OCI-LY7 (cell line): ENCODE measurements at regions not wholly inside any gene's neighbourhood (a gene's known extent, or its start where the extent isn't known, plus 50 kb on each side); places are given as distances from the start of the nearest gene placed in this dataset.

ENCODE experiments used
- BruUV-seq: library from RNA; stranded (reverse); fragments of 400-500 nt; replicated peaks from 2 replicates; lab custom pipeline; 2021; lab: Mats Ljungman, UMichigan
- CTCF ChIA-PET: fragments of 300-600 bp; sonication (Branson Sonifier 250); formaldehyde crosslinking; loops from one replicate; lab custom pipeline; 2022; ENCODE audit warnings: antibody characterized with exemption; ENCODE audit not compliant: unreplicated experiment; lab: Charles Lee
- POLR2A ChIA-PET: fragments of 300-600 bp; sonication (Branson Sonifier 250); formaldehyde crosslinking; loops from one replicate; lab custom pipeline; 2022; ENCODE audit warnings: antibody characterized with exemption; lab: Charles Lee
- DNase-seq: peaks from one replicate; pipeline ENCODE4 v3.0.0-alpha.2; 2015; ENCODE audit warnings: low spot score
- H2AFZ ChIP-seq: fragments of 200-600 bp; sonication (generic), shearing (Covaris generic); 2 replicates; pipeline ENCODE4 v1.6.1; 2014; ENCODE audit warnings: mild to moderate bottlenecking, antibody characterized with exemption, low read length, moderate library complexity
- H3K27ac ChIP-seq: fragments of 200-600 bp; sonication (generic); 2 replicates; pipeline ENCODE4 v1.5.1; 2014; ENCODE audit warnings: mixed run types, low read depth, mild to moderate bottlenecking, moderate library complexity, low read length, inconsistent platforms; ENCODE audit not compliant: poor library complexity, severe bottlenecking
- H3K36me3 ChIP-seq: fragments of 200-600 bp; sonication (generic); 2 replicates; pipeline ENCODE4 v1.6.1; 2014; ENCODE audit warnings: mild to moderate bottlenecking, antibody characterized with exemption, low read length, moderate library complexity, mixed read lengths; ENCODE audit not compliant: insufficient read depth
- H3K4me1 ChIP-seq: fragments of 200-600 bp; sonication (generic); 2 replicates; pipeline ENCODE4 v1.5.1; 2014; ENCODE audit warnings: mild to moderate bottlenecking, low read length; ENCODE audit not compliant: insufficient read depth, poor library complexity, severe bottlenecking
- H3K4me2 ChIP-seq: fragments of 200-600 bp; sonication (generic); 2 replicates; pipeline ENCODE4 v1.6.1; 2014; ENCODE audit warnings: mild to moderate bottlenecking, low read length
- H3K4me3 ChIP-seq: fragments of 200-600 bp; sonication (generic); 2 replicates; pipeline ENCODE4 v1.5.1; 2014; ENCODE audit warnings: mild to moderate bottlenecking, low read depth, low read length; ENCODE audit not compliant: poor library complexity, severe bottlenecking
- H3K79me2 ChIP-seq: fragments of 200-600 bp; sonication (generic); 2 replicates; pipeline ENCODE4 v1.6.1; 2016; ENCODE audit warnings: low read depth, mild to moderate bottlenecking, low read length, moderate library complexity, mixed read lengths; ENCODE audit not compliant: insufficient read depth
- H3K9me2 ChIP-seq: fragments of 200-600 bp; sonication (generic); 2 replicates; pipeline ENCODE4 v1.6.1; 2016; ENCODE audit warnings: mild to moderate bottlenecking, low read length, mixed read lengths; ENCODE audit not compliant: insufficient read depth
- H3K9me3 ChIP-seq: fragments of 200-600 bp; sonication (generic); 2 replicates; pipeline ENCODE4 v1.6.1; 2014; ENCODE audit warnings: mild to moderate bottlenecking, mixed run types, low read length, mixed read lengths
- H4K20me1 ChIP-seq: fragments of 200-600 bp; sonication (generic); 2 replicates; pipeline ENCODE4 v1.6.1; 2014; ENCODE audit warnings: mild to moderate bottlenecking, antibody characterized with exemption, low read length, moderate library complexity, mixed read lengths; ENCODE audit not compliant: insufficient read depth
- CTCF ChIP-seq: fragments of 200-600 bp; sonication (generic); conservative IDR thresholded peaks from 2 replicates; pipeline ENCODE4 v1.5.1; 2014; ENCODE audit warnings: mild to moderate bottlenecking, antibody characterized with exemption, low read length, moderate library complexity, mixed read lengths
- EZH2phosphoT487 ChIP-seq: fragments of 200-600 bp; sonication (generic); IDR thresholded peaks from 2 replicates; pipeline ENCODE4 v1.6.1; 2018; ENCODE audit warnings: low read depth, borderline replicate concordance, mild to moderate bottlenecking, mixed run types, antibody characterized with exemption, low read length, moderate library complexity, mixed read lengths
- intact Hi-C: fragments of 100-400 bp; cut with micrococcal nuclease; formaldehyde crosslinking; loops from one replicate; pipeline ENCODE4 v1.10.0; 2022; ENCODE audit not compliant: unreplicated experiment

GRCh38 chr1:78329475-78329874, 161.3 kb upstream of the PTGFR start:
- intact Hi-C loops = no loop called here
- TF ChIP-seq EZH2phosphoT487 (no peak), CTCF (no peak)
- no TSS peak for BruUV-seq
- Histone ChIP-seq H3K4me3 (no peak overlapping the region), H3K9me2 (no peaks in the 10 kb centered on the region), H3K79me2 (no peaks in the 10 kb centered on the region), H3K9me3 (no peaks in the 10 kb centered on the region), H3K4me1 (no peaks in the 10 kb centered on the region), H3K27ac (no peak overlapping the region), H2AFZ (no peak overlapping the region), H3K36me3 (no peaks in the 10 kb centered on the region), H4K20me1 (no peaks in the 10 kb centered on the region), H3K4me2 (no peak overlapping the region)
- POLR2A ChIA-PET = no interaction called here
- no peak for DNase-seq
- CTCF ChIA-PET = no interaction called here

- H2AFZ ChIP-seq = no peak overlapping the region
- no TSS peak for BruUV-seq
- TF ChIP-seq EZH2phosphoT487 (no peak), CTCF (no peak)
- H3K27ac ChIP-seq = no peak overlapping the region
- H3K4me3 ChIP-seq = no peak overlapping the region
- H4K20me1 ChIP-seq = no peaks in the 10 kb centered on the region
- no peaks in the 10 kb centered on the region for H3K4me1 ChIP-seq
- H3K36me3 ChIP-seq = no peaks in the 10 kb centered on the region
- H3K9me3 ChIP-seq = no peaks in the 10 kb centered on the region
- no peak overlapping the region for H3K4me2 ChIP-seq
- no peaks in the 10 kb centered on the region for H3K79me2 ChIP-seq
- intact Hi-C loops = no loop called here
- H3K9me2 ChIP-seq = no peaks in the 10 kb centered on the region
- ChIA-PET CTCF (no interaction called here), POLR2A (no interaction called here)
- DNase-seq = no peak
These were observed 159.0 kb upstream of the PTGFR start for GRCh38 chr1:78331799-78332198.

GRCh38 chr1:78333502-78333901, 157.3 kb upstream of the PTGFR start:
- no peak overlapping the region for H2AFZ ChIP-seq
- no peaks in the 10 kb centered on the region for H4K20me1 ChIP-seq
- H3K27ac ChIP-seq = no peak overlapping the region
- H3K79me2 ChIP-seq = no peaks in the 10 kb centered on the region
- intact Hi-C loops = no loop called here
- H3K4me1 ChIP-seq = no peaks in the 10 kb centered on the region
- H3K4me3 ChIP-seq = no peak overlapping the region
- no peaks in the 10 kb centered on the region for H3K9me3 ChIP-seq
- H3K36me3 ChIP-seq = no peaks in the 10 kb centered on the region
- ChIA-PET POLR2A (interaction anchor here (0.7 kb wide), 1 partner anchor 22 kb away, joined by 3 read pairs; no protein-coding TSS in a partner anchor), CTCF (no interaction called here)
- no peak overlapping the region for H3K4me2 ChIP-seq
- peak; percentile 86 for TF ChIP-seq CTCF
- TF ChIP-seq EZH2phosphoT487 = no peak
- DNase-seq = peak; percentile 19
- BruUV-seq = no TSS peak
- H3K9me2 ChIP-seq = no peaks in the 10 kb centered on the region
